ENCODE measurements at regions not wholly inside any gene's neighbourhood (a gene's known extent, or its start where the extent isn't known, plus 50 kb on each side); places are given as distances from the start of the nearest gene placed in this dataset.

DNA sequence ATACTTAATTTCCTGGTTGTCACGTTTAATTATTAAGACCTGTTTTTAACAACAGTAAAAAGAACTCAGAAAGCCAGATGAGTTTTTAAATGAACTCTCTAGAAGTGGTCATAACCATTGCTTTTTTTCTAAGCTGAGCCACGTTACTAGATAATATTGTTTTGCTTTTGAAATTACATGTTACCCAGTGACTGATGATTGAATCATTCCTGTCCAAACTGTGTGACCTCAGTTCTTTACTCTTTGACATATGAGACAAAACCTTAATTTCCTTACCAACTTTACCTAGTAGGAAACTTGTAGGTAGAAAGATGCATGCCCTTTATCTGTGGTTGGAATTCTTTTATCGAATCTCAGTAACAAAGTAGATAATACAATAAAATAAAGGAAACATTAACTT lies 411.7 kb downstream of the SH3GL2 start:
- TF ChIP-seq, protein P1, sequence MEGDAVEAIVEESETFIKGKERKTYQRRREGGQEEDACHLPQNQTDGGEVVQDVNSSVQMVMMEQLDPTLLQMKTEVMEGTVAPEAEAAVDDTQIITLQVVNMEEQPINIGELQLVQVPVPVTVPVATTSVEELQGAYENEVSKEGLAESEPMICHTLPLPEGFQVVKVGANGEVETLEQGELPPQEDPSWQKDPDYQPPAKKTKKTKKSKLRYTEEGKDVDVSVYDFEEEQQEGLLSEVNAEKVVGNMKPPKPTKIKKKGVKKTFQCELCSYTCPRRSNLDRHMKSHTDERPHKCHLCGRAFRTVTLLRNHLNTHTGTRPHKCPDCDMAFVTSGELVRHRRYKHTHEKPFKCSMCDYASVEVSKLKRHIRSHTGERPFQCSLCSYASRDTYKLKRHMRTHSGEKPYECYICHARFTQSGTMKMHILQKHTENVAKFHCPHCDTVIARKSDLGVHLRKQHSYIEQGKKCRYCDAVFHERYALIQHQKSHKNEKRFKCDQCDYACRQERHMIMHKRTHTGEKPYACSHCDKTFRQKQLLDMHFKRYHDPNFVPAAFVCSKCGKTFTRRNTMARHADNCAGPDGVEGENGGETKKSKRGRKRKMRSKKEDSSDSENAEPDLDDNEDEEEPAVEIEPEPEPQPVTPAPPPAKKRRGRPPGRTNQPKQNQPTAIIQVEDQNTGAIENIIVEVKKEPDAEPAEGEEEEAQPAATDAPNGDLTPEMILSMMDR (IDR thresholded peaks at IDR 0.05; ENCODE audit: low read length), result no peak
- TF ChIP-seq EZH2 (optimal IDR thresholded peaks at IDR 0.05; ENCODE audit: low read depth, low read length) (no peak), EZH2phosphoT487 (IDR thresholded peaks at IDR 0.05; ENCODE audit: low read length) (no peak)

Measured in MM.1S (cell line).